ENCODE measurements at regions not wholly inside any gene's neighbourhood (a gene's known extent, or its start where the extent isn't known, plus 50 kb on each side); places are given as distances from the start of the nearest gene placed in this dataset.

- TF ChIP-seq POLR2A (IDR thresholded peaks at IDR 0.05) (no peak), CTCF (IDR thresholded peaks at IDR 0.05) (no peak), EP300 (IDR thresholded peaks at IDR 0.05) (no peak), POLR2AphosphoS5 (IDR thresholded peaks at IDR 0.05) (no peak)
These were observed 110.3 kb downstream of the NXNL2 start for GRCh38 chr9:88645172-88645878.

Measured in suprapubic skin (tissue), 4 donors.